Activated naive CD4-positive, alpha-beta T cell treated with anti-CD3 and anti-CD28 coated beads, Interleukin-2, amount 50 U/mL, for 24 hours (primary cell): ENCODE measurements at regions not wholly inside any gene's neighbourhood (a gene's known extent, or its start where the extent isn't known, plus 50 kb on each side); places are given as distances from the start of the nearest gene placed in this dataset.

Experiments used
- H3K27ac Mint-ChIP-seq: one replicate; pipeline ENCODE4 v1.8.0; 2021; ENCODE audit warnings: mild to moderate bottlenecking, mixed read lengths
- H3K27me3 Mint-ChIP-seq: one replicate; pipeline ENCODE4 v1.8.0; 2021; ENCODE audit warnings: mixed read lengths
- H3K36me3 Mint-ChIP-seq: one replicate; pipeline ENCODE4 v1.8.0; 2021; ENCODE audit warnings: mixed read lengths
- H3K4me1 Mint-ChIP-seq: one replicate; pipeline ENCODE4 v1.8.0; 2021; ENCODE audit warnings: mixed read lengths
- H3K4me3 Mint-ChIP-seq: one replicate; pipeline ENCODE4 v1.8.0; 2021; ENCODE audit warnings: mild to moderate bottlenecking, mixed read lengths
- H3K9me3 Mint-ChIP-seq: one replicate; pipeline ENCODE4 v1.8.0; 2021; ENCODE audit warnings: mixed read lengths

GRCh38 chr2:71799013-71799575 is 345.7 kb downstream of the DYSF start:
- no peak overlapping the region for H3K4me3 Mint-ChIP-seq
- H3K27ac Mint-ChIP-seq = no peak overlapping the region
- H3K36me3 Mint-ChIP-seq = no peaks in the 10 kb centered on the region
- H3K9me3 Mint-ChIP-seq = no peaks in the 10 kb centered on the region
- no peaks in the 10 kb centered on the region for H3K27me3 Mint-ChIP-seq
- no peaks in the 10 kb centered on the region for H3K4me1 Mint-ChIP-seq

DNA sequence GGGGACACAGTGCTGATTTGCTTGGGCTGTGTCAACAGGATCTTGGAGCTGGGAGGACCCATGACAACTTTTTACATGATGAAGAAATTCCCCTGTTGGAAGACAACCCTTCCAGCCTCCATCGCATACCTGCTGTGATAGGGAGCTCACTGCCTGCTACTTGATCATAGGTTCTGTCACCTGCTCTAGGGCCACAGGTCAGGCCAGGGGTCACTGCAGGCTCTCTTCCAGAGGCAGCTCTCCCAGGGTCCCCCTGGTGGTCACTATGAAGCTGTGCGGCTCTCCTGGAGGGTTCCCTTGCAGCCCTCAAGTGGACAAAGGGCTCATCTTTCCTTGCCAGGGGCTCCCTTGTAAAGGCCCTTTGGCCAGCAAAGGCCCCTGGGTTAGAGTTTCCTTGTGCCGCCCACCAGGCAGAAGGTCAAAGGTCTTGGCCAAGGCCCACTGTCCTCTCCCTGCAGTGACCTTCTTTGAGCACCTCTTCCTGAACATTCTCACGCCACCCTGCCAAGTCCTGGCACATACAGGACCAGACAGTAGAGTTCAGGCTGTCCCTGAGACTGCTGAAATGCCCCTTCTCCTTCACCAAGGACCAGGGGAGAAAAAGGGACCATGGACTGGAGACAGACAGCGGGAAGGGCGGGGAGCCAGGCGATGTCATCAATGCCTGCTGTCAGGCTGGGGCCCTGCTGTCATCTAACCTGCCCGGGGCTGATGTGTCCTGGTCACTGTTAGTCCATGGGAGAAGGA is 345.1 kb downstream of the DYSF start:
- H3K27me3 Mint-ChIP-seq = no peaks in the 10 kb centered on the region

DNA sequence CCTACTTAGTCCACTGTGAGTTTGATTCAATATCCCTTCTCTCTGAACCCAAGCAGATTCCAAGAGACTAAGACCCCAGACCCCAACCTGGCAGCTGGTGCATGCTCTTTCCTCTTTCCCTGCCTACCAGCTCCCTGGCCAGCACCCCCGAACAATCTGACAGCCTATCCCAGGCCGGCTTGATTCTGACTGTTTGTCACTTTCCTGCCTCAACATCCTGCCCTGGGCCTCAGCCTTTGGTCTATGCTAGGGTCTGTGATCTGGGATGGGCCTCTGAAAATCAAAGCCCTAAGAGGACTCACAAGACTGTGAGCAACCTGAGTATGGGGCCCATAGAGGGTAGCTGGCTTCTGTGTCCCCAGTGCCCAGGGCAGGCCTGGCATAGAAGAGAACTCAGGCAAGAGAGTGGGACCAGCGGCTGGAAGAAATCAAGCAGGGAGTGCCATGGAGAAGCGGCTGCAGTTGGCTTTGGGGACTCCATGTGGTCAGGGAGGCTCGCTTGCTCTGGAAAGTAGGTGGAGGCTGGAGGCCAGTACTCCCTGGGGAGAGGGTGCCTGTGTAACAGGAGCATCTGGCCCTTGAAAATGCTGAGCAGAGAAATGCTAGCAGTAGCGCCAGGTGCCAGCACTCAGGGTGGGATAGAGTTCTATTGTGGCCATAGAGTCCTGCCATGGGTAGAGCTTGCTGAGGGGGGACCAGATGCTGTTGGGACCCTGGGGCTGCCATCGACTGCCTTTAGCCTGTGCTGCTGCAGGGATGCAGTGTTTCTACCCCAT is 343.9 kb downstream of the DYSF start:
- Mint-ChIP-seq H3K27ac (peak overlapping the region; percentile 56), H3K9me3 (no peaks in the 10 kb centered on the region), H3K27me3 (no peaks in the 10 kb centered on the region), H3K4me1 (no peaks in the 10 kb centered on the region), H3K4me3 (no peak overlapping the region), H3K36me3 (no peaks in the 10 kb centered on the region)

More for the DNA sequence above, 345.1 kb downstream of the DYSF start:
- Mint-ChIP-seq H3K4me3 (no peak overlapping the region), H3K36me3 (no peaks in the 10 kb centered on the region), H3K4me1 (no peaks in the 10 kb centered on the region), H3K9me3 (no peaks in the 10 kb centered on the region), H3K27ac (no peak overlapping the region)

GRCh38 chr2:71796174-71796593 is 342.8 kb downstream of the DYSF start:
- Mint-ChIP-seq H3K4me1 (no peaks in the 10 kb centered on the region), H3K27ac (no peak overlapping the region), H3K27me3 (no peaks in the 10 kb centered on the region), H3K36me3 (no peaks in the 10 kb centered on the region), H3K4me3 (no peak overlapping the region), H3K9me3 (no peaks in the 10 kb centered on the region)

DNA sequence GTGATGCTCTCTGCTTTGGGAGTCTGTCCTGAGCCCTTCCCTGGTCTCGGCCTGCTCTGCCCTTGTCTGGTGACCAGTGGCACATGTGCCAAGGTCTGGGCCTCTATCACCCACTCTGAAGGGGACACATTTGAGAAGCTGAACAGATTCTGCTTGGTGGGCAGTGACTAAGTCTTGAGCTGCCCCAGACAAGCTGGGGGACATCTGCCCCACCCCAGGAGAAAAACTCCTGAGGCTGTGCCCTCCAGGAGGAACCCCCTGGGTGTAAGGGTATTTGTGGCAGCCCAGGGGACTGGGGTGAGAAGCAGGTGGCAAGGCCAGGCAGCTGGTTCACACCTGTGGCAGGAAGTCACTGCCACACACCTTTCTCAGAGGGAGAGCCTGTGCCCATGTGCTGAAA is 342.1 kb downstream of the DYSF start:
- Mint-ChIP-seq H3K36me3 (no peaks in the 10 kb centered on the region), H3K4me3 (no peak overlapping the region), H3K27ac (no peak overlapping the region), H3K9me3 (no peaks in the 10 kb centered on the region), H3K27me3 (peaks cover 2% of the 10 kb centered on the region), H3K4me1 (no peaks in the 10 kb centered on the region)

- Mint-ChIP-seq H3K9me3 (no peaks in the 10 kb centered on the region), H3K36me3 (no peaks in the 10 kb centered on the region), H3K4me3 (no peak overlapping the region), H3K4me1 (no peaks in the 10 kb centered on the region), H3K27ac (no peak overlapping the region), H3K27me3 (peaks cover 2% of the 10 kb centered on the region)
Observed at GRCh38 chr2:71794611-71795010, 341.2 kb downstream of the DYSF start.

DNA sequence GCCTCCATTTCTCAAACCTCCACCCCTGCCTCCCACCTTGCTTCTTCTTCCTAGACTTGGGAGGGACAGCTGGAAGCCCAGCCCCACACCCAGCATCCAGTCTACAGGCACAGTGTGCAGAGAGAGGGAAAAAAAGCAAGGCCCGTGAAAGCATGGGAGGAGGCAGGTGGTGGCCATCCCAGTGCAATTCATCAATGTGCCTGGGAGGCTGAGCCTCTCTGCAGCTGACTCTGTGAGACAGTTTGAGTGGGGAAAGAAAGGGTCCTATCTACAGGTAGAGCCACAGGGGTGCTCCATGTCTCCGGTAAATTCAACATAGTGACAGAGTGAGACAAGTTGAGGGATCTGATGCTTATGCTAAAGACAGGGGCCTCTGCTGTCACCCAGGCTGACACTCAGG is 340.6 kb downstream of the DYSF start:
- H3K4me1 Mint-ChIP-seq = no peaks in the 10 kb centered on the region
- H3K4me3 Mint-ChIP-seq = no peak overlapping the region

DNA sequence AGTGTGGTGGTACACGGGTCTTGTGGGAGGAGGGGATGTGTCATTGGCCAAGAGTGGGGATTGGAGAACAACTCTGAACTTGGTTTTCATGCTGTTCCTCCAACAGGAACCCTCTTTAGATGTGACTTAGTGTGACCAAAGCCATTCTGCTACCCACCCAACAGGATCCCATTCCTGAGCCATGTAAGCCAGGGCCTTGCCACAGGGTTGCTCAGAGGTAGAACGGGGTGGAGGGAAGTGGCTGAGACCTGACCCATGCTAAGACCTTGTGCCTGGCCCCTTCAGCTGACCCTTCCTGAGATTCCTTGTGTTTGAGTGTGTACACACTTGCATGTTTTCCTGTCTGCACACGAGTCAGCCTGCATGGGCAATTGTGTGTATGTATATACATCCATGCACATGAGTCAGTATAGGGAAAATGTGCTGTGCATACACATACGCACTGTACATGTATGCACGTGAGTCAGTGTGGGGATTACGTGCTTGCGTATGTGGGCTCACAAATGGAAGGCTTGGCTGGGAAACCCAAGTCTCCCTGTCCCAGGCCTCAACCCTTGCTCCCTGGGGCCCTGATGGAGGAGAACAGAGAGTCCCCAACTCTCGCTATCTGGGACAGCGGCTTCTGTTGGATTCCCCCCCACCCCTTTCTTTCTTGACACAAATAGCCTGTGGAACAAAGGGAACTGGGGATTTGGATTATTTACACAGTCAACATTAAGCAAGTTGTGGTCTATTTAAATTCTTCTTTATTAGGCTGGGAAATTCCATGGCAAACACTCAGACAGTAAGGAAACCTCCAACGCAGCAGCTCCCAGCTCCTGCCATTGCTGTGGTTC is 339.8 kb downstream of the DYSF start:
- no peaks in the 10 kb centered on the region for H3K4me1 Mint-ChIP-seq
- H3K27ac Mint-ChIP-seq = no peak overlapping the region
- peaks cover 2% of the 10 kb centered on the region for H3K27me3 Mint-ChIP-seq
- H3K36me3 Mint-ChIP-seq = no peaks in the 10 kb centered on the region
- no peak overlapping the region for H3K4me3 Mint-ChIP-seq
- no peaks in the 10 kb centered on the region for H3K9me3 Mint-ChIP-seq

More for the DNA sequence above, 340.6 kb downstream of the DYSF start:
- Mint-ChIP-seq H3K9me3 (no peaks in the 10 kb centered on the region), H3K27me3 (peaks cover 2% of the 10 kb centered on the region), H3K27ac (no peak overlapping the region), H3K36me3 (no peaks in the 10 kb centered on the region)

DNA sequence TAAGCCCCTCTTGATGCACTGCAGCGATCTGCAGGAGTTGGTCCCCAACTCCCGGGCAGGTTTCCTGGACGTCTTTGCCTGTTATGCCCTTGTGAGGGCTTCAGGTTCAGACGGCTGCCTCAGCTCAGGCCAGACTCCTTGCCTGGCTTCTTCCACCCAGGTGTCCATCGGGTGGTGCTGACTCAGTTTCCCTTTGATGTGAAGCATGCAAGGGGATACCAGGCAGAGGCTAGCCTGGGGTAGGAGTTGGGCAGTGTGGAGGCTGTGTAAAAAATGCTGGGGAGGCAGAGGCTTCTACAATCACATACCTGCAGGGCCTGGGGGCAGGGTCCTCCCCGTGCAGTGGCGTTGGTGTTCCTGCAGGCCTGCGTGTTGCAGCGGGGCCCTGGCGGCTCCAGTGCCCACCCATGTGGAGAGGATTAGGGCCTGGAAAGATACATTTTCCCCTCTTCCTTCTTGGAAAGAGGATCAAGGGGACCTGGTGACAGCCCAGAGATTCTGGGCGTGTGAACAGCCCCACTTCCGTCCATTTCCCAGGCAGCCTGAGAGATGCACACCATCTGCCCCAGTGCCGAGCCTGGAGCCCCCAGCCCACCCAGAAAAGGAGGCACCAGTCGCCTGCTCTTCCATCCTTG is 338.3 kb downstream of the DYSF start:
- no peaks in the 10 kb centered on the region for H3K36me3 Mint-ChIP-seq
- H3K9me3 Mint-ChIP-seq = no peaks in the 10 kb centered on the region
- no peaks in the 10 kb centered on the region for H3K4me1 Mint-ChIP-seq
- H3K27me3 Mint-ChIP-seq = peaks cover 2% of the 10 kb centered on the region
- no peak overlapping the region for H3K27ac Mint-ChIP-seq
- no peak overlapping the region for H3K4me3 Mint-ChIP-seq

- no peak overlapping the region for H3K27ac Mint-ChIP-seq
- peaks cover 2% of the 10 kb centered on the region for H3K27me3 Mint-ChIP-seq
- no peaks in the 10 kb centered on the region for H3K9me3 Mint-ChIP-seq
- no peaks in the 10 kb centered on the region for H3K36me3 Mint-ChIP-seq
- no peaks in the 10 kb centered on the region for H3K4me1 Mint-ChIP-seq
- no peak overlapping the region for H3K4me3 Mint-ChIP-seq
Observed at GRCh38 chr2:71791061-71791450, 337.7 kb downstream of the DYSF start.

GRCh38 chr2:71790226-71791060 is 337.1 kb downstream of the DYSF start:
- H3K9me3 Mint-ChIP-seq = no peaks in the 10 kb centered on the region
- no peaks in the 10 kb centered on the region for H3K36me3 Mint-ChIP-seq
- H3K4me1 Mint-ChIP-seq = no peaks in the 10 kb centered on the region
- H3K4me3 Mint-ChIP-seq = no peak overlapping the region
- peaks cover 2% of the 10 kb centered on the region for H3K27me3 Mint-ChIP-seq
- H3K27ac Mint-ChIP-seq = no peak overlapping the region

GRCh38 chr2:71789556-71790204 is 336.3 kb downstream of the DYSF start:
- H3K27me3 Mint-ChIP-seq = peaks cover 2% of the 10 kb centered on the region
- H3K4me3 Mint-ChIP-seq = no peak overlapping the region
- H3K4me1 Mint-ChIP-seq = no peaks in the 10 kb centered on the region
- H3K27ac Mint-ChIP-seq = no peak overlapping the region
- no peaks in the 10 kb centered on the region for H3K9me3 Mint-ChIP-seq
- no peaks in the 10 kb centered on the region for H3K36me3 Mint-ChIP-seq

DNA sequence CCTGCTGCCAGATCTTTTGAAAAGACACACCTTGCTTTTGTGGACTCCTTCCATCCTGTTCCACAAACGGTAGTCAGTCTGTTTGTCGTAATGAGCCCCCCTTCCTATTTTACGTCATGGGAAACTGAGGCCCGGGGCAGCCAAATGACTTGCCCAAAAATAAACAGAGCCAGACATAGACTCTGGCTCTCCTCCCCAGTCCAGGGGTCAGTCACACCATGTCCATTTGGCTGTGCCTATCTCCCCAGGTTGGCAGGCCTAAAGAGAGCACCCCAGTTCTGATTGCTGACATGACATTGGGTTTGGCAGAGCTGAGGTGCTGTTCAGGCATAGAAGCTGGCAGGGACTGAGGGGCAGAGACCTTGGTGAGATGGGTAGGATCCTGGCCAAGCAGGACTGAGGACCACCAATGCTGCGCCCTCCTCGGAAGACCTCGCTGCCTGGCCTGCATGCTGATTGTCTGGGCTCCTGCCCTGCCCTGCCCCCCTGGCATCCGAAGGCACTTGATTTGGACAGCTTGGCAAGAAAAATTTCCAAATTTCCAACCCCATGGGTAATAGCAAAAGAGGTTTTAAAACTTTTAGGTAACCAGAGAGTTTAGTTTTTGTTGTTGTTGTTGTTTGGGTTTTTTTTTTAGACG is 335.4 kb downstream of the DYSF start:
- H3K4me3 Mint-ChIP-seq = no peak overlapping the region
- peaks cover 2% of the 10 kb centered on the region for H3K27me3 Mint-ChIP-seq
- no peaks in the 10 kb centered on the region for H3K4me1 Mint-ChIP-seq
- H3K9me3 Mint-ChIP-seq = no peaks in the 10 kb centered on the region
- H3K27ac Mint-ChIP-seq = no peak overlapping the region
- H3K36me3 Mint-ChIP-seq = no peaks in the 10 kb centered on the region

GRCh38 chr2:71788186-71788525 is 334.8 kb downstream of the DYSF start:
- no peak overlapping the region for H3K4me3 Mint-ChIP-seq
- no peaks in the 10 kb centered on the region for H3K36me3 Mint-ChIP-seq
- H3K27me3 Mint-ChIP-seq = peaks cover 2% of the 10 kb centered on the region
- H3K9me3 Mint-ChIP-seq = no peaks in the 10 kb centered on the region
- no peaks in the 10 kb centered on the region for H3K4me1 Mint-ChIP-seq
- H3K27ac Mint-ChIP-seq = no peak overlapping the region
